ENCODE measurements at regions not wholly inside any gene's neighbourhood (a gene's known extent, or its start where the extent isn't known, plus 50 kb on each side); places are given as distances from the start of the nearest gene placed in this dataset.

DNA sequence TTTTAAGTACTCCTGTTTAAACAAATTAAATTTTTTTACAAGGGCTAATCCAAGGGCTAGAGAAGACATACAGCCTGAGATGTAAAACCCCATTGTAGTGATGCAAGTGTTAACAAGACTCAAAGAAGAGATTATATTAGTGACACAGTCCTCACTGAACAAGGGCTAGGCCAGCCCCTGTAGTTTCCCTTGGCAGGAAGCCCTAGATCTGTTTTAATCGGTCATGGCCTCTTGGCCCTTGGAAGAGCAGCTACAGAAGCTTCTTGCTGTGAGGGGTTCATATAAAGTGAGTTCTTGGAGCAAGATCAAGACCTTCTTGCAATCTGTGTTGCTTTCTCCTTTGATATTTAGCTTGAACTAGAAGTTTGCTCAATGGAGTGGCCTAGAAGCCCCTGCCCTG is 1339.4 kb downstream of the XPNPEP1 start:
- Histone ChIP-seq H3K36me3 (ENCODE audit: control insufficient read depth in 1 of 2, insufficient read depth in 2 of 2, low read length in 2 of 2) (no peaks in the 10 kb centered on the region), H3K4me2 (ENCODE audit: low read length) (no peak overlapping the region), H3K9me2 (ENCODE audit: insufficient read depth) (no peaks in the 10 kb centered on the region), H4K20me1 (ENCODE audit: insufficient read depth) (no peaks in the 10 kb centered on the region), H3K9ac (ENCODE audit: low read length) (no peak overlapping the region), H3K79me2 (ENCODE audit: insufficient read depth, low read length) (no peaks in the 10 kb centered on the region), H3K9me3 (ENCODE audit: control insufficient read depth in 1 of 2, insufficient read depth in 1 of 2, low read depth in 1 of 2, low read length in 2 of 2) (peaks cover 36 to 47% of the 10 kb centered on the region in 2 experiments), H3K4me3 (replicated peaks in 1 of 2; ENCODE audit: low read depth in 1 of 2, low read length in 2 of 2) (no peak overlapping the region), H2AFZ (ENCODE audit: low read depth, low read length, poor library complexity, severe bottlenecking) (no peak overlapping the region), H3K27me3 (ENCODE audit: insufficient read depth, low read length) (no peaks in the 10 kb centered on the region), H3K27ac (ENCODE audit: low read depth, low read length) (no peak overlapping the region), H3K4me1 (ENCODE audit: control insufficient read depth in 1 of 2, insufficient read depth in 2 of 2, low read length in 2 of 2) (no peaks in the 10 kb centered on the region)
- no TSS peak for BruUV-seq (replicated peaks)
- DNase-seq (ENCODE audit: low read depth, low spot score) (no peak), ATAC-seq (no peak)
- ChIA-PET CTCF (no interaction called here), RAD21 (ENCODE audit: low non-redundant PET in 1 of 2, low total read pairs in 2 of 2, uncharacterized antibody in 2 of 2, unreplicated experiment in 2 of 2) (no interaction called here), POLR2A (no interaction called here)
- intact Hi-C loops (cut with micrococcal nuclease), result no loop called here
- no peak for TF ChIP-seq ZFX (IDR thresholded peaks at IDR 0.05)
- TF ChIP-seq, protein P1, sequence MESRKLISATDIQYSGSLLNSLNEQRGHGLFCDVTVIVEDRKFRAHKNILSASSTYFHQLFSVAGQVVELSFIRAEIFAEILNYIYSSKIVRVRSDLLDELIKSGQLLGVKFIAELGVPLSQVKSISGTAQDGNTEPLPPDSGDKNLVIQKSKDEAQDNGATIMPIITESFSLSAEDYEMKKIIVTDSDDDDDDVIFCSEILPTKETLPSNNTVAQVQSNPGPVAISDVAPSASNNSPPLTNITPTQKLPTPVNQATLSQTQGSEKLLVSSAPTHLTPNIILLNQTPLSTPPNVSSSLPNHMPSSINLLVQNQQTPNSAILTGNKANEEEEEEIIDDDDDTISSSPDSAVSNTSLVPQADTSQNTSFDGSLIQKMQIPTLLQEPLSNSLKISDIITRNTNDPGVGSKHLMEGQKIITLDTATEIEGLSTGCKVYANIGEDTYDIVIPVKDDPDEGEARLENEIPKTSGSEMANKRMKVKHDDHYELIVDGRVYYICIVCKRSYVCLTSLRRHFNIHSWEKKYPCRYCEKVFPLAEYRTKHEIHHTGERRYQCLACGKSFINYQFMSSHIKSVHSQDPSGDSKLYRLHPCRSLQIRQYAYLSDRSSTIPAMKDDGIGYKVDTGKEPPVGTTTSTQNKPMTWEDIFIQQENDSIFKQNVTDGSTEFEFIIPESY (IDR thresholded peaks at IDR 0.05; ENCODE audit: extremely low read depth, insufficient replicate concordance, low read length), result no peak
- TF ChIP-seq EZH2phosphoT487 (IDR thresholded peaks at IDR 0.05; ENCODE audit: borderline replicate concordance), result no peak
- no peak for TF ChIP-seq POLR2AphosphoS5 (IDR thresholded peaks at IDR 0.05; ENCODE audit: low read depth, low read length)
- no peak for TF ChIP-seq SIN3A (IDR thresholded peaks at IDR 0.05; ENCODE audit: low read depth)
- TF ChIP-seq SRF (IDR thresholded peaks at IDR 0.05; ENCODE audit: low read depth), result no peak
- TF ChIP-seq, protein P2, sequence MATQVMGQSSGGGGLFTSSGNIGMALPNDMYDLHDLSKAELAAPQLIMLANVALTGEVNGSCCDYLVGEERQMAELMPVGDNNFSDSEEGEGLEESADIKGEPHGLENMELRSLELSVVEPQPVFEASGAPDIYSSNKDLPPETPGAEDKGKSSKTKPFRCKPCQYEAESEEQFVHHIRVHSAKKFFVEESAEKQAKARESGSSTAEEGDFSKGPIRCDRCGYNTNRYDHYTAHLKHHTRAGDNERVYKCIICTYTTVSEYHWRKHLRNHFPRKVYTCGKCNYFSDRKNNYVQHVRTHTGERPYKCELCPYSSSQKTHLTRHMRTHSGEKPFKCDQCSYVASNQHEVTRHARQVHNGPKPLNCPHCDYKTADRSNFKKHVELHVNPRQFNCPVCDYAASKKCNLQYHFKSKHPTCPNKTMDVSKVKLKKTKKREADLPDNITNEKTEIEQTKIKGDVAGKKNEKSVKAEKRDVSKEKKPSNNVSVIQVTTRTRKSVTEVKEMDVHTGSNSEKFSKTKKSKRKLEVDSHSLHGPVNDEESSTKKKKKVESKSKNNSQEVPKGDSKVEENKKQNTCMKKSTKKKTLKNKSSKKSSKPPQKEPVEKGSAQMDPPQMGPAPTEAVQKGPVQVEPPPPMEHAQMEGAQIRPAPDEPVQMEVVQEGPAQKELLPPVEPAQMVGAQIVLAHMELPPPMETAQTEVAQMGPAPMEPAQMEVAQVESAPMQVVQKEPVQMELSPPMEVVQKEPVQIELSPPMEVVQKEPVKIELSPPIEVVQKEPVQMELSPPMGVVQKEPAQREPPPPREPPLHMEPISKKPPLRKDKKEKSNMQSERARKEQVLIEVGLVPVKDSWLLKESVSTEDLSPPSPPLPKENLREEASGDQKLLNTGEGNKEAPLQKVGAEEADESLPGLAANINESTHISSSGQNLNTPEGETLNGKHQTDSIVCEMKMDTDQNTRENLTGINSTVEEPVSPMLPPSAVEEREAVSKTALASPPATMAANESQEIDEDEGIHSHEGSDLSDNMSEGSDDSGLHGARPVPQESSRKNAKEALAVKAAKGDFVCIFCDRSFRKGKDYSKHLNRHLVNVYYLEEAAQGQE (IDR thresholded peaks at IDR 0.05; ENCODE audit: low read depth), result no peak
- no peak for TF ChIP-seq TCF7L2 (IDR thresholded peaks at IDR 0.05; ENCODE audit: borderline replicate concordance, extremely low read depth, insufficient read depth, insufficient read length)

Measured in HCT116 (cell line).